ENCODE measurements at regions not wholly inside any gene's neighbourhood (a gene's known extent, or its start where the extent isn't known, plus 50 kb on each side); places are given as distances from the start of the nearest gene placed in this dataset.

- ATAC-seq (ENCODE audit: low read depth) (no peak), DNase-seq (ENCODE audit: low spot score) (no peak)
- Histone ChIP-seq H3K27me3 (ENCODE audit: insufficient read depth, poor library complexity, severe bottlenecking) (no peaks in the 10 kb centered on the region), H3K9me3 (ENCODE audit: severe bottlenecking) (no peaks in the 10 kb centered on the region), H3K4me3 (ENCODE audit: severe bottlenecking) (no peak overlapping the region), H3K27ac (ENCODE audit: poor library complexity, severe bottlenecking) (no peak overlapping the region), H3K36me3 (ENCODE audit: low read depth) (no peaks in the 10 kb centered on the region), H3K4me1 (ENCODE audit: insufficient read depth, poor library complexity, severe bottlenecking) (no peaks in the 10 kb centered on the region)
- no peak for TF ChIP-seq CTCF (IDR thresholded peaks at IDR 0.05; ENCODE audit: poor library complexity, severe bottlenecking)
Measured at GRCh38 chrX:84611843-84612636, 109.8 kb upstream of the HDX start.

GRCh38 chrX:84634201-84634782 is 132.0 kb upstream of the HDX start:
- Histone ChIP-seq H3K27me3 (ENCODE audit: insufficient read depth, poor library complexity, severe bottlenecking) (no peaks in the 10 kb centered on the region), H3K27ac (ENCODE audit: poor library complexity, severe bottlenecking) (no peak overlapping the region), H3K4me1 (ENCODE audit: insufficient read depth, poor library complexity, severe bottlenecking) (no peaks in the 10 kb centered on the region), H3K9me3 (ENCODE audit: severe bottlenecking) (no peaks in the 10 kb centered on the region), H3K4me3 (ENCODE audit: severe bottlenecking) (no peak overlapping the region), H3K36me3 (ENCODE audit: low read depth) (no peaks in the 10 kb centered on the region)
- no peak for ATAC-seq (ENCODE audit: low read depth)
- DNase-seq (ENCODE audit: low spot score), result no peak
- TF ChIP-seq CTCF (IDR thresholded peaks at IDR 0.05; ENCODE audit: poor library complexity, severe bottlenecking), result no peak

- no peaks in the 10 kb centered on the region for H3K36me3 ChIP-seq (ENCODE audit: low read depth)
- H3K4me1 ChIP-seq (ENCODE audit: insufficient read depth, poor library complexity, severe bottlenecking), result no peaks in the 10 kb centered on the region
- no peak for ATAC-seq (ENCODE audit: low read depth)
- no peak for TF ChIP-seq CTCF (IDR thresholded peaks at IDR 0.05; ENCODE audit: poor library complexity, severe bottlenecking)
- no peak overlapping the region for H3K27ac ChIP-seq (ENCODE audit: poor library complexity, severe bottlenecking)
- no peak overlapping the region for H3K4me3 ChIP-seq (ENCODE audit: severe bottlenecking)
- no peaks in the 10 kb centered on the region for H3K27me3 ChIP-seq (ENCODE audit: insufficient read depth, poor library complexity, severe bottlenecking)
- no peak for DNase-seq (ENCODE audit: low spot score)
- H3K9me3 ChIP-seq (ENCODE audit: severe bottlenecking), result no peaks in the 10 kb centered on the region
Measured at GRCh38 chrX:84666086-84666485, 163.8 kb upstream of the HDX start.

GRCh38 chrX:84690228-84690627 is 188.0 kb upstream of the HDX start:
- Histone ChIP-seq H3K27ac (ENCODE audit: poor library complexity, severe bottlenecking) (no peak overlapping the region), H3K4me1 (ENCODE audit: insufficient read depth, poor library complexity, severe bottlenecking) (no peaks in the 10 kb centered on the region), H3K9me3 (ENCODE audit: severe bottlenecking) (no peaks in the 10 kb centered on the region), H3K4me3 (ENCODE audit: severe bottlenecking) (no peak overlapping the region), H3K27me3 (ENCODE audit: insufficient read depth, poor library complexity, severe bottlenecking) (no peaks in the 10 kb centered on the region), H3K36me3 (ENCODE audit: low read depth) (no peaks in the 10 kb centered on the region)
- DNase-seq (ENCODE audit: low spot score) (no peak), ATAC-seq (ENCODE audit: low read depth) (no peak)
- TF ChIP-seq CTCF (IDR thresholded peaks at IDR 0.05; ENCODE audit: poor library complexity, severe bottlenecking), result no peak

GRCh38 chrX:84709987-84710386 is 207.7 kb upstream of the HDX start:
- Histone ChIP-seq H3K9me3 (ENCODE audit: severe bottlenecking) (no peaks in the 10 kb centered on the region), H3K36me3 (ENCODE audit: low read depth) (no peaks in the 10 kb centered on the region), H3K27me3 (ENCODE audit: insufficient read depth, poor library complexity, severe bottlenecking) (no peaks in the 10 kb centered on the region), H3K27ac (ENCODE audit: poor library complexity, severe bottlenecking) (no peak overlapping the region), H3K4me3 (ENCODE audit: severe bottlenecking) (no peak overlapping the region), H3K4me1 (ENCODE audit: insufficient read depth, poor library complexity, severe bottlenecking) (no peaks in the 10 kb centered on the region)
- no peak for TF ChIP-seq CTCF (IDR thresholded peaks at IDR 0.05; ENCODE audit: poor library complexity, severe bottlenecking)
- ATAC-seq (ENCODE audit: low read depth) (no peak), DNase-seq (ENCODE audit: low spot score) (no peak)

Data from RWPE2 (cell line).